ENCODE measurements at regions not wholly inside any gene's neighbourhood (a gene's known extent, or its start where the extent isn't known, plus 50 kb on each side); places are given as distances from the start of the nearest gene placed in this dataset.

DNA sequence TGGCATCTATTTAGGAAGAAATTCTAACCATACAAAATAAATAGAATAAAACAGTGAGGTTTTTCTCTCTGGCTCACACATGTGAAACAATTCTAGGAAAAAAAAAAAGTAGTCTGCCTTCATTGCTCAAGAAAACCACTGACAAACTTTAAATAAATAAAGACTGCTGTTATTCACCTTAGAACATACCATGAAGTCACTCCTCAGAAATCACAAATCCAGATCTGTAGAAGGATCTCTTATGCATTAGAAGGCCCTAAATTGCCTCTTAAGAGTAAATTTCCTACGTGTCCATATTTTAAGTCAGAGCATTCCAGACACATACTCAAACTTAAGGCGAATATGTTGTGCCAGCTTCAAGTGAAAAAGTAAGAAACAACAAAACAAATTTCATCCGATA lies 217.3 kb downstream of the ZIC4 start:
- TF ChIP-seq, protein P1, sequence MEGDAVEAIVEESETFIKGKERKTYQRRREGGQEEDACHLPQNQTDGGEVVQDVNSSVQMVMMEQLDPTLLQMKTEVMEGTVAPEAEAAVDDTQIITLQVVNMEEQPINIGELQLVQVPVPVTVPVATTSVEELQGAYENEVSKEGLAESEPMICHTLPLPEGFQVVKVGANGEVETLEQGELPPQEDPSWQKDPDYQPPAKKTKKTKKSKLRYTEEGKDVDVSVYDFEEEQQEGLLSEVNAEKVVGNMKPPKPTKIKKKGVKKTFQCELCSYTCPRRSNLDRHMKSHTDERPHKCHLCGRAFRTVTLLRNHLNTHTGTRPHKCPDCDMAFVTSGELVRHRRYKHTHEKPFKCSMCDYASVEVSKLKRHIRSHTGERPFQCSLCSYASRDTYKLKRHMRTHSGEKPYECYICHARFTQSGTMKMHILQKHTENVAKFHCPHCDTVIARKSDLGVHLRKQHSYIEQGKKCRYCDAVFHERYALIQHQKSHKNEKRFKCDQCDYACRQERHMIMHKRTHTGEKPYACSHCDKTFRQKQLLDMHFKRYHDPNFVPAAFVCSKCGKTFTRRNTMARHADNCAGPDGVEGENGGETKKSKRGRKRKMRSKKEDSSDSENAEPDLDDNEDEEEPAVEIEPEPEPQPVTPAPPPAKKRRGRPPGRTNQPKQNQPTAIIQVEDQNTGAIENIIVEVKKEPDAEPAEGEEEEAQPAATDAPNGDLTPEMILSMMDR (conservative IDR thresholded peaks at IDR 0.05; ENCODE audit: low read length), result no peak
- TF ChIP-seq EZH2phosphoT487 (IDR thresholded peaks at IDR 0.05; ENCODE audit: borderline replicate concordance, low read depth, low read length), result no peak

Data from OCI-LY7 (cell line).